ENCODE measurements at regions not wholly inside any gene's neighbourhood (a gene's known extent, or its start where the extent isn't known, plus 50 kb on each side); places are given as distances from the start of the nearest gene placed in this dataset.

- no CpG with 5 or more reads among the region's 3 CpGs for WGBS (ENCODE audit: insufficient coverage)
- peaks cover 0 to 19% (median 7%) of the 10 kb centered on the region in 7 donors for H3K9me3 Mint-ChIP-seq
- Histone ChIP-seq H3K27ac (ENCODE audit: low read depth in 1 of 2, low read length in 2 of 2) (no peak overlapping the region), H3K9me3 (replicated peaks in 1 of 2; ENCODE audit: control insufficient read depth in 1 of 2, insufficient read depth in 1 of 2, low read length in 2 of 2) (peaks cover 3 to 7% of the 10 kb centered on the region in 2 donors), H3K9ac (ENCODE audit: insufficient read depth, low read length, poor library complexity, severe bottlenecking) (no peak overlapping the region), H4K20me1 (ENCODE audit: insufficient read depth, low read length) (no peaks in the 10 kb centered on the region), H3K4me2 (replicated peaks; ENCODE audit: extremely low read depth, low read length, poor library complexity, severe bottlenecking) (no peak overlapping the region), H3K4me1 (ENCODE audit: control insufficient read depth in 1 of 2, insufficient read depth in 2 of 2, low read length in 2 of 2) (no peaks in the 10 kb centered on the region), H3K27me3 (ENCODE audit: control insufficient read depth in 2 of 2, insufficient read depth in 2 of 2, low read length in 2 of 2) (no peaks in the 10 kb centered on the region), H2AFZ (ENCODE audit: insufficient read depth, low read depth, low read length, poor library complexity, severe bottlenecking) (no peak overlapping the region), H3K79me2 (ENCODE audit: insufficient read depth, low read length) (no peaks in the 10 kb centered on the region), H3K36me3 (replicated peaks in 1 of 2; ENCODE audit: control insufficient read depth in 1 of 2, insufficient read depth in 2 of 2, low read length in 2 of 2) (no peaks in the 10 kb centered on the region), H3K4me3 (replicated peaks in 1 of 3; ENCODE audit: low read depth in 2 of 3, low read length in 3 of 3) (no peak overlapping the region)
- H3K36me3 Mint-ChIP-seq: no peaks in the 10 kb centered on the region
- no peak overlapping the region for H3K4me3 Mint-ChIP-seq
- H3K27me3 Mint-ChIP-seq (ENCODE audit: low read depth in 3 of 3): peaks cover 0 to 3% (median 1%) of the 10 kb centered on the region in 3 donors
- no peaks in the 10 kb centered on the region for H3K4me1 Mint-ChIP-seq
- no peak overlapping the region for H3K27ac Mint-ChIP-seq
- no peak for DNase-seq
- intact Hi-C loops (cut with micrococcal nuclease): no loop called here
- no peak for TF ChIP-seq CTCF (IDR thresholded peaks at IDR 0.05)
These were observed 147.8 kb downstream of the TENT4A start for GRCh38 chr5:6861036-6861435.

- no peak overlapping the region for H3K4me3 Mint-ChIP-seq
- no CpG with 5 or more reads among the region's 3 CpGs for WGBS (ENCODE audit: insufficient coverage)
These were observed 148.4 kb downstream of the TENT4A start for GRCh38 chr5:6861667-6862066.

More at GRCh38 chr5:6861667-6862066, 148.4 kb downstream of the TENT4A start:
- TF ChIP-seq CTCF (IDR thresholded peaks at IDR 0.05): no peak
- Mint-ChIP-seq H3K36me3 (no peaks in the 10 kb centered on the region), H3K4me1 (no peaks in the 10 kb centered on the region), H3K9me3 (peaks cover 0 to 17% (median 7%) of the 10 kb centered on the region in 7 donors), H3K27ac (no peak overlapping the region), H3K27me3 (ENCODE audit: low read depth in 3 of 3) (peaks cover 0 to 3% (median 1%) of the 10 kb centered on the region in 3 donors)
- no peaks in the 10 kb centered on the region for H3K36me3 ChIP-seq (replicated peaks in 1 of 2; ENCODE audit: control insufficient read depth in 1 of 2, insufficient read depth in 2 of 2, low read length in 2 of 2)
- no peaks in the 10 kb centered on the region for H3K4me1 ChIP-seq (ENCODE audit: control insufficient read depth in 1 of 2, insufficient read depth in 2 of 2, low read length in 2 of 2)
- no peak for DNase-seq
- no peaks in the 10 kb centered on the region for H4K20me1 ChIP-seq (ENCODE audit: insufficient read depth, low read length)
- H3K79me2 ChIP-seq (ENCODE audit: insufficient read depth, low read length): no peaks in the 10 kb centered on the region
- no peak overlapping the region for H2AFZ ChIP-seq (ENCODE audit: insufficient read depth, low read depth, low read length, poor library complexity, severe bottlenecking)
- intact Hi-C loops (cut with micrococcal nuclease): no loop called here
- H3K9me3 ChIP-seq (replicated peaks in 1 of 2; ENCODE audit: control insufficient read depth in 1 of 2, insufficient read depth in 1 of 2, low read length in 2 of 2): peaks cover 3 to 7% of the 10 kb centered on the region in 2 donors
- no peak overlapping the region for H3K4me3 ChIP-seq (replicated peaks in 1 of 3; ENCODE audit: low read depth in 2 of 3, low read length in 3 of 3)
- no peak overlapping the region for H3K9ac ChIP-seq (ENCODE audit: insufficient read depth, low read length, poor library complexity, severe bottlenecking)
- H3K27me3 ChIP-seq (ENCODE audit: control insufficient read depth in 2 of 2, insufficient read depth in 2 of 2, low read length in 2 of 2): no peaks in the 10 kb centered on the region
- H3K4me2 ChIP-seq (replicated peaks; ENCODE audit: extremely low read depth, low read length, poor library complexity, severe bottlenecking): no peak overlapping the region
- no peak overlapping the region for H3K27ac ChIP-seq (ENCODE audit: low read depth in 1 of 2, low read length in 2 of 2)
